22Rv1 (cell line): ENCODE measurements at regions not wholly inside any gene's neighbourhood (a gene's known extent, or its start where the extent isn't known, plus 50 kb on each side); places are given as distances from the start of the nearest gene placed in this dataset.
"Not testable (repeated sequence)": the region's sequence is repeated elsewhere in the genome, so short reads cannot be mapped to it uniquely, and the experiment has no call there.

Experiments used
- H3K27ac ChIP-seq: fragments of 450-650 bp; 2 replicates; pipeline ENCODE4 v1.5.1; 2017
- ZFX ChIP-seq: fragments of 450-650 bp; IDR thresholded peaks from 2 replicates; pipeline ENCODE4 v1.6.1; 2017; ENCODE audit warnings: antibody characterized with exemption, borderline replicate concordance
- TF ChIP-seq, protein P1 (sequence below): fragments of 450-650 bp; IDR thresholded peaks from 2 replicates; pipeline ENCODE4 v1.5.1; 2017; ENCODE audit warnings: mild to moderate bottlenecking

GRCh38 chr14:22380571-22381407, 208.2 kb downstream of the DAD1 start:
- TF ChIP-seq, protein P1, sequence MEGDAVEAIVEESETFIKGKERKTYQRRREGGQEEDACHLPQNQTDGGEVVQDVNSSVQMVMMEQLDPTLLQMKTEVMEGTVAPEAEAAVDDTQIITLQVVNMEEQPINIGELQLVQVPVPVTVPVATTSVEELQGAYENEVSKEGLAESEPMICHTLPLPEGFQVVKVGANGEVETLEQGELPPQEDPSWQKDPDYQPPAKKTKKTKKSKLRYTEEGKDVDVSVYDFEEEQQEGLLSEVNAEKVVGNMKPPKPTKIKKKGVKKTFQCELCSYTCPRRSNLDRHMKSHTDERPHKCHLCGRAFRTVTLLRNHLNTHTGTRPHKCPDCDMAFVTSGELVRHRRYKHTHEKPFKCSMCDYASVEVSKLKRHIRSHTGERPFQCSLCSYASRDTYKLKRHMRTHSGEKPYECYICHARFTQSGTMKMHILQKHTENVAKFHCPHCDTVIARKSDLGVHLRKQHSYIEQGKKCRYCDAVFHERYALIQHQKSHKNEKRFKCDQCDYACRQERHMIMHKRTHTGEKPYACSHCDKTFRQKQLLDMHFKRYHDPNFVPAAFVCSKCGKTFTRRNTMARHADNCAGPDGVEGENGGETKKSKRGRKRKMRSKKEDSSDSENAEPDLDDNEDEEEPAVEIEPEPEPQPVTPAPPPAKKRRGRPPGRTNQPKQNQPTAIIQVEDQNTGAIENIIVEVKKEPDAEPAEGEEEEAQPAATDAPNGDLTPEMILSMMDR, result no peak
- TF ChIP-seq ZFX, result no peak
- H3K27ac ChIP-seq, result no peak overlapping the region

- H3K27ac ChIP-seq, result no peak overlapping the region
- no peak for TF ChIP-seq ZFX
- TF ChIP-seq, protein P1, result no peak
These were observed 209.3 kb downstream of the DAD1 start for GRCh38 chr14:22379727-22380126.

- TF ChIP-seq, protein P1, result no peak
- TF ChIP-seq ZFX, result no peak
- H3K27ac ChIP-seq, result no peak overlapping the region
These were observed 210.8 kb downstream of the DAD1 start for GRCh38 chr14:22378181-22378580.

DNA sequence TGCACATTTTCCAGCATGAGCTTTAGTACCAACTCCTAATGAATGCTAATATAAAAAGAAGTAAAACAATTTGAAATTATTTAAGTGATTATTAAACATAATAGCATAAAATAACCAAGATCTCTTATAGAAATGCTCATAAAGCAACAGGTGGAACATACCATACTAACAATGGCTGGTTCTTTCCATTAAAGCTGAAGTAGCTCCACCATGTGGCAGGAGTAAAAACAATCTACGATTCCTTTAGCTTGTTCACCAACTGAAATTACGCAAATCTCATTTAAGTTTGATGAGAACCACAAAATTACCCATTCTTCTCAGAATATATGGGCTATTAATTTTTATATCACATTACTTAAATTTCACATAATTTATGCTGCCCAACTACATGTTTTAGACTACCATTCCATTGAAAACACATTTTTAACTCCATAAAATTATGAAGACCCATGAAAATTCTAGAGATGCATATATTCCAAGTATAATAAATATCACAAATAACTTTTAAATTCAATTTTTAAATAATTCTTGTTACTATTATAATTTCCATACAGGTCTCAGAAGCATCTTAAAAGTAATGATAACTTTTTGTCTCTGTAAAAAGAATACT, 213.6 kb downstream of the DAD1 start:
- H3K27ac ChIP-seq, result no peak overlapping the region
- TF ChIP-seq ZFX, result no peak
- TF ChIP-seq, protein P1, result peak; percentile 80

DNA sequence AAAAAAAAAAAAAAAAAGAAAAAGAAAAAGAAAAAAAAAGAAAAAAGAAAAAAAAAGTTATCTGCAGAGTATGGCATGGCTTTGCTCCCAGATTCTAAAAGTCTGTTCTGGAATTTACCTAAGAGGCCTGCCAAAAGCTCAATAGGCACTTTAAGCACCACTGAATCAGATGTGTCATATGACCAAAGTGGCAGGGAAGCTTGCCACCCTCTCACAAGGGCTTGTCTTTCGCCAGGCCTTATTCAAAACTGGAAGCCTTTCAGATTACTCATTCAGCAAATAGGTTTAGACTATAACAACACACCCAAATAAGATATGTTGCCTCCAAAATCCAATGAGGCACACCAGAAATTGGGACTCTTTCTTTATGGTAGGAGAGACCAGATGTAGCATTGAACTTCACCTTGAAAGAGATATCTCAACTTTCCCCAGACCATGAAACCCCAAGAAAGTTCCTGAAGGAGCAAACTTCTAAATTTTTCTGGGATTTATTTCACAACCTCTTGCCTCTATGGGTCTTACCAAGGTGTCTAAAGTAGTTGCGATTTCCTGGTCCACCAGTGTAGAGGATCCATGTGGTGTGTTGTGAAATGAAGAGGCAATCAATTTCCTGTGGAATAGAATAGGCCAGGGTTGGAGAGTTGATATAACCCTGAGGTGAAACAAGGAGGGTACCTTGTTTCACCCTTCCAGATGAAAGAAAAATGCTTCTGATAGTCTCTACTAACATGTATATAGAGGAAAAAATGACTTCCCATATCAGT, 218.8 kb downstream of the DAD1 start:
- no peak for TF ChIP-seq ZFX
- TF ChIP-seq, protein P1, result no peak
- no peak overlapping the region for H3K27ac ChIP-seq

- H3K27ac ChIP-seq, result no peak overlapping the region
- TF ChIP-seq, protein P1, result no peak
- TF ChIP-seq ZFX, result no peak
These were observed 230.3 kb downstream of the DAD1 start for GRCh38 chr14:22358726-22359125.

DNA sequence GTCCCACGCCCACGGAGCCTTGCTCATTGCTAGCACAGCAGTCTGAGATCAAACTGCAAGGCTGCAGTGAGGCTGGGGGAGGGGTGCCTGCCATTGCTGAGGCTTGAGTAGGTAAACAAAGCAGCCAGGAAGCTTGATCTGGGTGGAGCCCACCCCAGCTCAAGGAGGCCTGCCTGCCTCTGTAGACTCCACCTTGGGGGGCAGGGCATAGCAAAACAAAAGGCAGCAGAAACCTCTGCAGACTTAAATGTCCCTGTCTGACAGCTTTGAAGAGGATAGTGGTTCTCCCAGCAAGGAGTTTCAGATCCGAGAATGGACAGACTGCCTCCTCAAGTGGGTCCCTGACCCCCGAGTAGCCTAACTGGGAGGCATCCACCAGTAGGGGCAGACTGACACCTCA, 239.7 kb downstream of the DAD1 start:
- H3K27ac ChIP-seq, result not testable (repeated sequence)
